ENCODE measurements at regions not wholly inside any gene's neighbourhood (a gene's known extent, or its start where the extent isn't known, plus 50 kb on each side); places are given as distances from the start of the nearest gene placed in this dataset.

DNA sequence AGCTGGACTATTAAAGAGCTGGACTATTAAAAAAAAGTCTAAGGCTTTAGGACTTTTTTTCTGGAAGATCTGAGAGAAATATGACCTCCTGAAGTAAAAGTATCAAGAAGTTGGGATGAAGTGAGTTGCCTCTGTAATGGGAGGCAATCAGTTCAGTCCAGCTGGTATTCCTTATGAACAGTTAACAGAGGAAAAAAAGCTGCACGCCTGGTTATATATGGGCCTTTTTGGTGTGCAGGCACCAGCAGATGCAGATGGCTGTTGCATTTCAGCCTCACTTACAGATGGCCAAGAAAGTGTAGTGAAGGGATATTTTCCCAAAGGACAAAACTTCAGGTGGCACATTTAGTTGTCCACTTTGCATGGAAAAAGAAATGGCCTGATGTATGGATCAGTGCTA lies 70.3 kb upstream of the ELOVL5 start:
- H3K36me3 Mint-ChIP-seq (ENCODE audit: low read depth): no peaks in the 10 kb centered on the region
- H3K27me3 Mint-ChIP-seq (ENCODE audit: low read depth, poor library complexity): peaks cover 7% of the 10 kb centered on the region
- no peak overlapping the region for H3K27ac Mint-ChIP-seq
- TF ChIP-seq, protein P1, sequence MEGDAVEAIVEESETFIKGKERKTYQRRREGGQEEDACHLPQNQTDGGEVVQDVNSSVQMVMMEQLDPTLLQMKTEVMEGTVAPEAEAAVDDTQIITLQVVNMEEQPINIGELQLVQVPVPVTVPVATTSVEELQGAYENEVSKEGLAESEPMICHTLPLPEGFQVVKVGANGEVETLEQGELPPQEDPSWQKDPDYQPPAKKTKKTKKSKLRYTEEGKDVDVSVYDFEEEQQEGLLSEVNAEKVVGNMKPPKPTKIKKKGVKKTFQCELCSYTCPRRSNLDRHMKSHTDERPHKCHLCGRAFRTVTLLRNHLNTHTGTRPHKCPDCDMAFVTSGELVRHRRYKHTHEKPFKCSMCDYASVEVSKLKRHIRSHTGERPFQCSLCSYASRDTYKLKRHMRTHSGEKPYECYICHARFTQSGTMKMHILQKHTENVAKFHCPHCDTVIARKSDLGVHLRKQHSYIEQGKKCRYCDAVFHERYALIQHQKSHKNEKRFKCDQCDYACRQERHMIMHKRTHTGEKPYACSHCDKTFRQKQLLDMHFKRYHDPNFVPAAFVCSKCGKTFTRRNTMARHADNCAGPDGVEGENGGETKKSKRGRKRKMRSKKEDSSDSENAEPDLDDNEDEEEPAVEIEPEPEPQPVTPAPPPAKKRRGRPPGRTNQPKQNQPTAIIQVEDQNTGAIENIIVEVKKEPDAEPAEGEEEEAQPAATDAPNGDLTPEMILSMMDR (IDR thresholded peaks at IDR 0.05): no peak
- H3K9me3 Mint-ChIP-seq: no peaks in the 10 kb centered on the region
- no peak overlapping the region for H3K4me3 Mint-ChIP-seq
- no peak for DNase-seq
- no peaks in the 10 kb centered on the region for H3K4me1 Mint-ChIP-seq

DNA sequence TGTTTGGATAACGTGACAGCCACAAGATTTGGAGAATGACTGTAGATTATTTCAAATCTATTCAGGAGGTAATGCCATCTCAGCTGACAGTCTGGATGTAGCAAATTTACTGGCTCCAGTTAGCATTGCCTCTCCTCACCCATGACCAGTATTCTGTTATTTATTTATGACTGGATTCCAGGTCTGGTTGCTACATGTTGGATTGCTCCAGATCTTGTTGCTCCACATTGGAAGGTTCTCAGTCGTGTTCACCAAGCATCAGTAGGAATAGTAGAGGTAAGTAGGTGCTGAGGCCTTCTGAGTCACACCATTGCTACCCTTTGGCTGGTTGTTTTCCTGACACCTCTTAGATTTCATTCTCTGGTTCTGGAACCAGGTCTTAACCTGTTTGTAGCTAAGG lies 69.5 kb upstream of the ELOVL5 start:
- Mint-ChIP-seq H3K27ac (no peak overlapping the region), H3K9me3 (no peaks in the 10 kb centered on the region), H3K36me3 (ENCODE audit: low read depth) (no peaks in the 10 kb centered on the region), H3K4me3 (no peak overlapping the region), H3K27me3 (ENCODE audit: low read depth, poor library complexity) (peaks cover 3% of the 10 kb centered on the region), H3K4me1 (no peaks in the 10 kb centered on the region)
- TF ChIP-seq, protein P1 (IDR thresholded peaks at IDR 0.05): no peak
- DNase-seq: no peak

DNA sequence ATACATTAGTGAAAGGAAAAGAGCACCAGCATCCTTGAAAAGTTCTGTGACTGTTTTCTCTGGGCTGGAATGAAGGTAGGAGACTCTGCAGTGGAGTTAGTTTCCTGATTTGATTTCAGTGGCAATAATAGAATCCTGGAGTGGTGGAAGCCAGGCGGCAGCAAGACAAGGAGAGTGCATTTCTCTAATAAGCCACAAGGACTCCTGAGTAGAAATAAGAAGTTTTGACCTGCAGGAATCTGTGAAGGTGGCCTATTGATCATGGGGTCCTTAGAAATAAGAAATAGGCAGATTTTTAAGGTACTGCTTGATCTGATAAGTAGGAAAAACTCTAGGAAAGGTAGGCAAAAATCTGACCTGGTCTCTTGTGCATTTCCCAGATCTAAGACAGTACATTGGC lies 68.4 kb upstream of the ELOVL5 start:
- Mint-ChIP-seq H3K27ac (no peak overlapping the region), H3K4me3 (no peak overlapping the region)

DNA sequence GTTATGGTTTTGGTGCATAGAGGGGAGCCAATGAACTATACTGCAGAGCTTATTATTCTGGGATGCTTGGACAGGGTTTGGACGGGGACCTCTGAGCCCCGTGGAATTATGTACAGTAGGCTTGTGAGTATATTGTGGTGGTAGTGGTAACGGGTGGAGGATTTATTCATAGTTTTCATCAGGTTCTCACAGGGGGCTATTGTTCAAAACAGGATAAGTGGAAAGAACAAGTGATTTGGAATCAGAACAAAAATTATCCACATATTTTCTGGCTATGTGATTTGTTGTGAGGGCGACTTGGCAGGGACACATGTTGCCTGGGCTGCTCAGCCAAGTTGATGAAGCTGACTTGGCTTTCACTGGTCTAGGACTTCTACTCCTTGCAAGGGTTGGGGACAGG lies 64.6 kb upstream of the ELOVL5 start:
- peaks cover 10% of the 10 kb centered on the region for H3K4me1 Mint-ChIP-seq
- TF ChIP-seq, protein P1 (IDR thresholded peaks at IDR 0.05): no peak
- no peaks in the 10 kb centered on the region for H3K9me3 Mint-ChIP-seq
- DNase-seq: no peak
- no peak overlapping the region for H3K4me3 Mint-ChIP-seq
- H3K27me3 Mint-ChIP-seq (ENCODE audit: low read depth, poor library complexity): peaks cover 3% of the 10 kb centered on the region
- H3K27ac Mint-ChIP-seq: no peak overlapping the region
- no peaks in the 10 kb centered on the region for H3K36me3 Mint-ChIP-seq (ENCODE audit: low read depth)

More for the DNA sequence above, 68.4 kb upstream of the ELOVL5 start:
- TF ChIP-seq, protein P1 (IDR thresholded peaks at IDR 0.05): no peak
- Mint-ChIP-seq H3K9me3 (no peaks in the 10 kb centered on the region), H3K27me3 (ENCODE audit: low read depth, poor library complexity) (peaks cover 3% of the 10 kb centered on the region), H3K36me3 (ENCODE audit: low read depth) (no peaks in the 10 kb centered on the region), H3K4me1 (peaks cover under 1% of the 10 kb centered on the region)
- no peak for DNase-seq

DNA sequence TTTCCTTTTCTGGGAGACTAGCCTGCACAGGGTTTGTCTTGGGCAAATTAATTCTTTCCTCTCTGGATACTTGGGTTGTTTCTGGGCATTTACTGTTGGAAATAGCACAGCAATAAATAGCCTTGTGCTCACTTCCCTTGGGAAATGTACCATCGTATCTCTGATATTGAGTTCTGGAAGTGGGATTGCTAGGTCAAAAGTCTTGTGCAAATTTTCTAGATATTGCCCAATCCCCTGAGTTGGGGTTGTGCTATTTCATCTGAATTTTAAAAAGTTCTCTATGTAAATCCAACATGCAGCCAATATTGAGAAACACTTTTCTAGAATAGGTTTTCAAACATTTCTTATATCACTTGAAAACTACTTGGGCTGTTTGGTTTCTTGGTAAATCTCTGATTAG lies 64.0 kb upstream of the ELOVL5 start:
- no peaks in the 10 kb centered on the region for H3K36me3 Mint-ChIP-seq (ENCODE audit: low read depth)
- TF ChIP-seq, protein P1 (IDR thresholded peaks at IDR 0.05): no peak
- peaks cover 10% of the 10 kb centered on the region for H3K4me1 Mint-ChIP-seq
- no peaks in the 10 kb centered on the region for H3K9me3 Mint-ChIP-seq
- H3K4me3 Mint-ChIP-seq: no peak overlapping the region
- no peak overlapping the region for H3K27ac Mint-ChIP-seq
- DNase-seq: no peak
- peaks cover 3% of the 10 kb centered on the region for H3K27me3 Mint-ChIP-seq (ENCODE audit: low read depth, poor library complexity)

DNA sequence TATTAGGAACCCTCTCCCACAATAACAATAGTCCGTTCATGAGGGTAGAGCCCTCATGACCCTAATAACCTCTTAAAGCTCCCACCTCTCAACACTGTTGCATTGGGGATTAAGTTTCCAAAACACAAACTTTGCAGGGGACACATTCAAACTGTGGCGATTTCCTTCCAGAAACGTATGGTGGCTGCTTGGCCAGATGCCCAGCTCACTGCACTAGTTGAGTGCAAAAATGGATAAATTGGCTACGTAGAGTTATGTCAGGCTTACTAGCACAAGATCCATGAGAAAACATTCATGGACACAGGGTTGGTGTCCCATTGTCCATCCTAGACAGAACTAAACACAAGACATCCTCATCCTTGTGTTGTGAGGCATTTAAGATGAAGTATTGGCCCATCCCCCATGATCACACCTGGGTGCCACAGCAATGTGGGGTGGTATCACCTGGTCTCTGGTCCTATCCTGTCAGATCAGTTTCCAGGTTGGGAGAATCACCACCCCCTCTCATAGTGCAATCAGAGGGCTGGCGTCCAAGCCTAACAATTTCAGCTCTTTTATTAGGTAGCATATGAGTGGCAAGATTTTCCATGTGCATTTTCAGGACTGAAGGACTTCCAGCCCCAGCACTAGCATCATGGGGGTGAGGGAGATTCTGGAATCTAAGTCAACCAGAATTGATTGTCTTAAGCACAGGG lies 63.4 kb upstream of the ELOVL5 start:
- no peaks in the 10 kb centered on the region for H3K9me3 Mint-ChIP-seq
- no peak for DNase-seq
- TF ChIP-seq, protein P1 (IDR thresholded peaks at IDR 0.05): no peak
- no peak overlapping the region for H3K4me3 Mint-ChIP-seq
- peaks cover 10% of the 10 kb centered on the region for H3K4me1 Mint-ChIP-seq
- H3K36me3 Mint-ChIP-seq (ENCODE audit: low read depth): no peaks in the 10 kb centered on the region
- H3K27me3 Mint-ChIP-seq (ENCODE audit: low read depth, poor library complexity): peaks cover 3% of the 10 kb centered on the region
- no peak overlapping the region for H3K27ac Mint-ChIP-seq
